CD4-positive, alpha-beta T cell treated with Interleukin-6 for 4 hours (primary cell): ENCODE measurements at regions not wholly inside any gene's neighbourhood (a gene's known extent, or its start where the extent isn't known, plus 50 kb on each side); places are given as distances from the start of the nearest gene placed in this dataset.
"Not testable (repeated sequence)": the region's sequence is repeated elsewhere in the genome, so short reads cannot be mapped to it uniquely, and the experiment has no call there.

Experiments
- DNase-seq: peaks from one replicate; pipeline ENCODE4 v3.0.0-alpha.2; 2020; ENCODE audit warnings: mixed read lengths

DNA sequence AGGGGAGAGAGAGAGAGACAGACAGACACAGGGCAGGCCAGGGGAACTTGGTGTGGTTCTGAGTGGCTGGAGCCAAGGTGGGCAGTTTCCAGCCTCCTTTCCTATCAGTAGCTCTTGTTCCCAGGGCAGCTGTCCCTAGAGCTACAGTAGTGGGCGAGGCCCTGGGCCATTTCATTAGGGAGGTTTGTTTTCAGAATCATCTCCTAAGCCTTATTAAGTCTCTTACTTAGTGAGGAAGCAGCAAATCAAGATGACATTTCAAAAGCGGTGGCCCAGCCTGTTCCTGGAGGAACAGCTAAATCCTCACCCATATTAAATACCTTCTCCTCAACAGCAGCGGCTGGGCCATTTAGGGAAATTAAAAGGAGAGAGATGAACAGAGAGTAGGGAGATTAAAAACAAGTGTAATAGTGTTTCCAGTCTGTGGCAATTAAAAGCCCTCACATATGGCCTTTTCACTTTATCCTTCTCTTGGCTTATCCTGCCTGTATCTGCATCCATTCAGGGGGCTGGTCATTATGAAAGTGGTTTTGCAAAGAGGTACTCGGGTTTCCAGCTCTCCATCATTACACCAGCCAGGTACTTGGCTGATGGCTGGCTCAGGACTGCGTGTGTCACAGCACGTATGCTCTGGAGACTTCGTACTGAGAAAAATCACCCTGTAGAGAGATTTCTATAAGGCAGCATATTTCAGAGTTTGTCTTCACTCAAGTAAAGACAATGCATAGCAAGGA, 91.9 kb upstream of the PRR23C start:
- no peak for DNase-seq

DNA sequence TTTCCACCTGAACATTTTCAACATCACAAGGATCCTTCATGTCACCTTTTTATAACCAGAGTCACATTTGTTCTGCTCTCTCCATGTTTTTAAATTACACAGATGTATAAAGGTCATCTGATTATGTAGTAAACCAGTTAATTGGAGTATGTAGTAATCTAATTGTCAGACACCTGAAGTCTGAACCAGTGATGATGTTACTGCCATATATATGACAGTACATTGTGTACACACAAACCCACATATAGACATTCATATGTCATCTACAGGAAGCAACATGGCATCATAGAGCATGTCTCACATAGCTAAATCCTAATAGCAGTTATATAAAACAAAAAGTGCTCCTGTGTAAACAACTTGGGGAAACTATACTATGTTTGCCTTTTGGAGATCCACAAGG, 95.9 kb upstream of the PRR23C start:
- DNase-seq = no peak

DNA sequence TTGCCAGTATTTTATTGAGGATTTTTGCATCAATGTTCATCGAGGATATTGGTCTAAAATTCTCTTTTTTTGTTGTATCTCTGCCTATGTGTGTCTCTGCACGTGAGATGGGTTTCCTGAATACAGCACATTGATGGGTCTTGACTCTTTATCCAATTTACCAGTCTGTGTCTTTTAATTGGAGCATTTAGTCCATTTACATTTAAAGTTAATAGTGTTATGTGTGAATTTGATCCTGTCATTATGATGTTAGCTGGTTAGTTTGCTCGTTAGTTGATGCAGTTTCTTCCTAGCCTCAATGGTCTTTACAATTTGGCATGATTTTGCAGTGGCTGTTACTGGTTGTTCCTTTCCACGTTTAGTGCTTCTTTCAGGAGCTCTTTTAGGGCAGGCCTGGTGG, 101.3 kb upstream of the PRR23C start:
- DNase-seq = not testable (repeated sequence)

DNA sequence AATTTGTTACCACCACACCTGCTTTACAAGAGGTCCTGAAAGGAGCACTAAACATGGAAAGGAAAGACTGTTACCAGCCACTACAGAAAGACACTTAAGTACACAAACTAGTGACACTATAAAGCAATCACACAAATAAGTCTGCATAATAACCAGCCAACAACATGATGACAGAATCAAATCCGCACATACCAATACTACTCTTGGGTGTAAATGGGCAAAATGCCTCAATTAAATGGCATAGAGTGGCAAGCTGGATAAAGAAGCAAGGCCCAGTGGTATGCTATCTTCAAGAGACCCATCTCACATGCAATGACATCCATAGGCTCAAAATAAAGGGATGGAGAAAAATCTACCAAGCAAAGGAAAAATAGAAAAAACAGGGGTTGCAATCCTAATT, 106.8 kb upstream of the PRR23C start:
- no peak for DNase-seq

DNA sequence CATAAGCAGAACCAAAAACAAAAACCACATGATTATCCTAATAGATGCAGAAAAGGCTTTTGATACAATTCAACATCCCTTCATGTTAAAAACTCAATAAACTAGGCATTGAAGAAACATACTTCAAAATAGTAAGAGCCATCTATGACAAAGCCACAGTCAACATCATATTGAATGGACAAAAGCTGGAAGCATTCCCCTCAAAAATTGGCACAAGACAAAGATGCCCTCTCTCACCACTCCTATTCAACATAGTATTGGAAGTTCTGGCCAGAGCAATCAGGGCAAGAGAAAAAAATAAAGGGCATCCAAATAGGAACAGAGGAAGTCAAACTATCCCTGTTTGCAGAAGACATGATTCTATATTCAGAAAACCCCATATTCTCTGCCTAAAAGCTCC, 108.7 kb upstream of the PRR23C start:
- DNase-seq = not testable (repeated sequence)

DNA sequence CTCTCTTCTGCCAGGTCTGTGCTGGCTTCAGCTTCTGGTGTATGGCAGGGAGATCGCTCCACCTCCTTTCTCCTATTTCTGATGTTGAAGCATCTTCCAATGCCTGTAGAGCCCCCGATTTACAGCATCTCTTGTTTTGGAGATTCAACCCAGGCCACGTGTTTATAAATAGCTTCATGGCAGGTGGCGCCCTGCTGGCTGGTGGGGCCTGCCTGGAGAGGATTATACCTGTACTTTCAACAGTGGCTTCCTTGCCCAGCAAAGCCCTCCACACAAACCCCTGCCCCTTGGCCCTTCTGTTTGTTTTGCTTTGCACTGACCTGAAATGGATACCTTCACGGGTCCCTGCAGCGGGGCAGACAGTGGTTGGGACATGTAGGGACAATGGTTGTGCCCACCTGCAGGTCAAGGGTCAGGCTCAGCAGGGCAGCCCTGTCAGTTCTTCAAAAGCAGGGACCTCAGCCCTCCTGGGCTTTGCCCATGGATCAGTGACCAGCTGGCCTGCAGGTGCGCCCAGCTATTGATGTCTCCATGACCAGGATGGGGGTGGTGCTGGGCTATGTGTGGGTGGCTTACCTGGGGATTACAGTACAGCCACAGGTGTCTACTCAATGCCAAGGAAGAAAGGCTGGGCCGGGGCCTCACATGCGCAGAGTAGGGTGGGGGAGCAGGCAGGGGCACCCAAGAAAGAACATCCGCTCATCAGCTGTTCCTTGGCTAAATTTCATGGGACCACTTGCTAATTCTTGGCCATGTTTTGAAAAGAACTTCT, 112.7 kb upstream of the PRR23C start:
- DNase-seq = no peak

DNA sequence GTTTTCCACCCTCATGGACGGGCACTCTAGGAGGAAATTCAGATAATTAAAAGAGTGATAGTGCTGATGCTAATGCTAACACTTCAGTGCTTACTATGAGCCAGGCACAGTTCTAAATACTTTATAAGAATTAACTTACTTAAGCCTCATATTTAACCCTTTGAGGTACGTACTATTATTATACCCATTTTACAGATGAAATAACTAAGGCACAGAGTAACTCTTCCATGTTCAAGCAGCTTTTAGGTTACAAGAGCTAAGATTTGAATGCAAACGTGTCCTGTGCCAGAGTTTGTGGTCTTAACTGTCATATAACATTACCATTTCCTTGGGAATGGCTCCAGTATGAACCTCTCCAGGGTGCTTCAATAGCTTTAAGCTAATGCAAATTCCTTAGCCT, 114.7 kb upstream of the PRR23C start:
- DNase-seq = no peak

DNA sequence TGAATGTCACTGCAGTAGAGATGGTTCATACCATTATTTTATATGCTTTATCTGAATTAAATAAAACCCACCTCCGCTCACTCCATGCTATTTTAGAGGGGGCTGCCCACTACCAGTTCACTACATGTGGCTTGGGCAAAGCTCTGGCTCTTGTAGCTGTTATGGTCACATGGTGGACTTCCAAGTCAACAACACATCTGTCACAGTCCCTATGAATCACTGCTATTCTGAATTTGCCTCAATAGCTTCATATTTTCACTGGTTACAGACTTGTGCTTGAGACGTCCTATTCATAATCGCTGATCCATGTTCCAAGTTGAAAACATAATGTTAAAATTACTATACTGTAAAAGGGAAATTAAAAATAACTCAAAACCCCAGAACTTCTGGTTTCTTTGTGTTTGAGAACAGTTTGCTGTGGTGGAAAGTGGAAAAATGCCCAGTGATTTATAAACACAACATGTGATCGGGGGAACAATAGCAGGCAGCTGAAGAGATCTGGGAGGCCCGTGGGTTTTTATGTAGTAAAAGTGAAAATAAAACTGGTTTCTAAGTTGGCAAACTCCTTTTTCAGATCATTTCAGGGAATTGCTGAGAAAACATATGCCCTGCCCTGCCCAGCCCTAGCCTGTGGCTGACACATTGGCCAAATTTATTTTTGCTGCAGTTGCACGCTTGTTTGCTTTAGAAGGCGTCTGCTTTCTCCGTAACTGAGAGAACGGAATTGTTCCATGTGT, 128.8 kb upstream of the PRR23C start:
- no peak for DNase-seq

DNA sequence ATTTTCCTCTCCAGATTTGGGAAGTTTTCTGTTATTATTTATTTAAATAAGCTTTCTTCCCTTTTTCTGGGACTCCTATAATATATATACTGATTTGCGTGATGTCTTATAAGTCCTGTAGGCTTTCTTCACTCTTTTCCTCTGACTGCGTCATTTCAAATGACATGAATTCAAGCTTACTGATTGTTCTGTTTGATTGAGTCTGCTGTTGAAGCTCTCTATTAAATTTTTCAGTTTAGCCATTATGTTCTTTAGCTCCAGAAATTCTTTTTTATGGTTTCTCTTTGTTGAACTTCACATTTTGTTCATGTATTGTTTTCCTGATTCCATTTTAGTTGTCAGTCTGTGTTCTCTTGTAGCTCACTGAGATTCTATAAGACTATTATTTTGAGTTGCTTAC, 135.8 kb upstream of the PRR23C start:
- no peak for DNase-seq

DNA sequence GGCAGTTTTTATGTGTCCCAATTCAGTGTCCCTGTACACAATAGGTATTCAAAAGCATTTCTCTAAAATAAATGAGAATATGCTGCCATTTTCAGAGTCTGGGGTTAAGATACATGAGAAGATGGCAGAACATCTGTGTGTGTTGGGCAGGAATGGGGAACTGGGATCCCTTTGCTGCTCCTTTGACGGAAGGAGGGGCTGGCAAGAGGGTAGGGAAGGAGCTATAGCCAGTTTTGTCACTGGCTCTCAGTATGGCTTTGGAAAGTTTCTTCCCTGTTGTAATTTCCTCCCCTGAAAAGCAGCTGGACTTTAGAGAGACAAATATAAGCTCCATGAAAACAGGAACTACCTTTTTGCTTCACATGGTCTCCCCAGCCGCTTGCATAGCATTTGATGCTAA, 137.5 kb upstream of the PRR23C start:
- no peak for DNase-seq

DNA sequence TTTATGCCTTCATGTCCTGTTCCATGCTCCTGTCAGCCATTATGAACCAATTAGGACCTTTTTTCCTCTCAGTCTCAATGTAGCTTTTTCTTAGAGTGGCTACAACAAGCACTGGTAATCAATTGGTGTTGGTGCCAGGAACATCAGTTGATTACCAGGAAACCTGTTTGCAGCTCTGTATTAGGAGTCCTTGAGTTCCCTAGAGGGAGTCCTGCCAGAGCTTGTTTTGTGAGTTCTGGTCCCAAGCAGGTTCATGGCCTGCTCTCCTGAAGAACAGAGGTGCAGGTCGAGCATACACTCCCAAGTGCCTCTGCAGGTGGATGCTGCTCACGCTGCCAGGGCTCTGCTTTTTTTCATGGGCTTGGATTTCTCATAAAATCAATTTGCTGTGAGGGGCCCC, 137.9 kb upstream of the PRR23C start:
- no peak for DNase-seq

DNA sequence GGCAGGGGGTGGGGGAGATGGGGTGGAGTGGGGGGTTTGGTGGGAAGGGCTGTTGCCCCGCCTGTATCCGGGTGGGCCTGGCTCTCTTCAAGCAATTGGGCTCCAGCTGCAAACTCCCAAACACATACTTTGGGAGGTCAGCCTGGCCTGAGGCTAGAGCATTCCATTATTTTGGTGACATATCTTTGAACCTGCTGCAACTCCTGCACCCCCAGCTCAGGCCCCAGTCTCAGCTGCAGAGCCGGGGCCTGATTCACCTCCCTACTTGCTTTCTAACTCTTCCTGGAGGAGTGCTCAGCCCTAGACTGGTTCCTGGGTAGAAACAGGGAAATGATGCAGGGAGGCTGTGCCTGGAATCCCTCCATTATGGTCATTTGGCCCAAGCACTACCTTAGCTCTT, 140.8 kb upstream of the PRR23C start:
- DNase-seq = no peak

DNA sequence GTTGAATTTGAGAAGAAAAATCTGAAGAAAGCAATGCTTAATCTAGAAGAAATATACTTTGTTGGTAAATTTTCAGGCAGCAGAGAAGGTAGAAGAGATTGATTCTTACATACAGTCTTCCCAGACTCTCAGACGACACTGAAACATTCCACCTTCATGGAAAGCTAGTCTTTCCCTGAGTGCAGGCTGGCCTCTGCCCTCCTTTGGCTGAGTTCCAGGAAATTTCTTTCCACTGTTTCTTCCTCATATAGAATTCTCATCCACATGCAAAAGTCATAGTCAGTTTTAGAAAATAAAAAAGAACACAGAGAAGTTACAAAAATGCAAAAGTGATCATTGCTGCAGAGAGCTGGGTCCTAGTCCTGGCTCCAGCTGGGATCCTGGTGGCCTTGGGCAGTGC, 142.5 kb upstream of the PRR23C start:
- DNase-seq = no peak

DNA sequence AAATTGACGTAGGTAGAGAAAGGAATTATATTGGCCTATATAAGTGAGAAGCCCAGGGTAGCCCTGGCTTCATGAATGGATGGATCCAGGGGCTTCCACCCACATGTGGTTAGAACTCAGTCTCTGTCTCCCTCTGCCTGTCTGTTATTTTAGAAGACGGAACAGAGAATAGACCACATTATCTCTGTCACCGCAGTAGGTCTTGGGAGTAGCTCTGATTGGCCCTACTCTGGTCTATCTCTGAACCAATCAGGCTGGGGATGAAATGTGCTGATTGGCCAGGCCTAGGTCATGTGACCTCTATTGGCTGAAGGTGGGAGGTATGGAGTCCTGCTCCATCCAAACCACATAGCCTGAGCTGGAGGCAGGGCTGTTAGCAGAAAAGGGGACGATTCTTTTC, 143.0 kb upstream of the PRR23C start:
- no peak for DNase-seq

DNA sequence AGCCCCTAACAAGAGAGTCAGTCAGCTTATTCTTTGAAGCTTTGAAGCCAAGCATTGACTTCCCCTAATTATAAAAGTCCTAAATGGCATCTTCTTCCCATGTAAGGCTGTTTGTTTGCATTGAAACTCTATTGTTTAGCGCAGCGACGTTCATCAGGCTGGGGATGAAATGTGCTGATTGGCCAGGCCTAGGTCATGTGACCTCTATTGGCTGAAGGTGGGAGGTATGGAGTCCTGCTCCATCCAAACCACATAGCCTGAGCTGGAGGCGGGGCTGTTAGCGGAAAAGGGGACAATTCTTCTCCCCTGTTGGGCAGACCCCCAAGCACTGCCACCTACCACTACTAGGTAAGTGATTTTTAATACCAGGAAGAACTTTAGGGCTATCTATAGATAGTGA, 145.3 kb upstream of the PRR23C start:
- no peak for DNase-seq

DNA sequence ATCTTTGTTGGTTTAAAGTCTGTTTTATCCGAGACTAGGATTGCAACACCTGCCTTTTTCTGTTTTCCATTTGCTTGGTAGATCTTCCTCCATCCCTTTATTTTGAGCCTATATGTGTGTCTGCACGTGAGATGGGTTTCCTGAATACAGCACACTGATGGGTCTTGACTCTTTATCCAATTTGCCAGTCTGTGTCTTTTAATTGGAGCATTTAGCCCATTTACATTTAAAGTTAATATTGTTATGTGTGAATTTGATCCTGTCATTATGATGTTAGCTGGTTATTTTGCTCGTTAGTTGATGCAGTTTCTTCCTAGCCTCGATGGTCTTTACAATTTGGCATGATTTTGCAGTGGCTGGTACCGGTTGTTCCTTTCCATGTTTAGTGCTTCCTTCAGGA, 149.4 kb upstream of the MRPS22 start:
- DNase-seq = not testable (repeated sequence)

DNA sequence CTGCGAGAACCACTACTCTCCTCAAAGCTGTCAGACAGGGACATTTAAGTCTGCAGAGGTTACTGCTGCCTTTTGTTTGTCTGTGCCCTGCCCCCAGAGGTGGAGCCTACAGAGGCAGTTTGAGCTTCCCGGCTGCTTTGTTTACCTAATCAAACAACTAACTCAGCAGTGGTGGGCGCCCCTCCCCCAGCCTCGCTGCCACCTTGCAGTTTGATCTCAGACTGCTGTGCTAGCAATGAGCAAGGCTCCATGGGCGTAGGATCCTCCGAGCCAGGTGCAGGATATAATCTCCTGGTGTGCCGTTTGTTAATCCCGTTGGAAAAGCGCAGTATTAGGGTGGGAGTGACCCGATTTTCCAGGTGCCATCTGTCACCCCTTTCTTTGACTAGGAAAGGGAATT, 147.7 kb upstream of the MRPS22 start:
- not testable (repeated sequence) for DNase-seq

DNA sequence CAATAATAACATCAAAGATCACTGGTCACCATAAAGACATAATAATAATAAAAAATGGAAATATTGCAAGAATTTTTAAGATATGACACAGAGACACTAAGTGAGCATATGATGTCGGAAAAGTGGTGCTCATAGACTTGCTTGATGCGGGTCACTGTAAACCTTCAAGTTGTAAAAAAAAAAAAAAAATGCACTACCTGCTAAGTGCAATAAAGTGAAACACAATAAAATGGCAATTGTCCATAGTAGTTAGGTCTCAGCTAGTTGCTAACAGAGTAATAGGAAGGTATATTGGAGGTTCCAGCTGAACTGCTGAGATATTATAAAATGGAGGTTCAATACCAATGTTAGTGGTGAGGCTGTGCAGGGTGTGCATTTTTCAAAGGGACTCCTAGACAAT, 146.6 kb upstream of the MRPS22 start:
- no peak for DNase-seq

DNA sequence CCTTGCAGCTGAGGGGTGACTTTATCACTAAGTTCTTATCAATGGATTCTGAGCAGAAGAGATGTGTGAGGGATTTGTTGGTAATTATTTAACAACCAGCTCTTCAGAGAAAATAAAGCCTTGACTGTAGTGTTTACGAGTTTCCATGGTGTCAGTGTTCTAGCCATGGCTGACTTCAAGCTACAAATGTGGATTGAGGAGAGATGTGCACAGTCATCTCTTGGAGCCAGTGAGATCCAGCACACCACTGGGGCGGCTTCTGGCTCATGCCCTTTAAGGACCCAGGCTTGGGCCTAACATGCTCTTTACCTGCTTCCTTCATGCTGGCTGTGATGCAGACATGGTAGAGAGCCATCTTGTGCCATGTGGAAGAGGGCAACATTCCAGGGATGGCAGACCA, 145.6 kb upstream of the MRPS22 start:
- no peak for DNase-seq

DNA sequence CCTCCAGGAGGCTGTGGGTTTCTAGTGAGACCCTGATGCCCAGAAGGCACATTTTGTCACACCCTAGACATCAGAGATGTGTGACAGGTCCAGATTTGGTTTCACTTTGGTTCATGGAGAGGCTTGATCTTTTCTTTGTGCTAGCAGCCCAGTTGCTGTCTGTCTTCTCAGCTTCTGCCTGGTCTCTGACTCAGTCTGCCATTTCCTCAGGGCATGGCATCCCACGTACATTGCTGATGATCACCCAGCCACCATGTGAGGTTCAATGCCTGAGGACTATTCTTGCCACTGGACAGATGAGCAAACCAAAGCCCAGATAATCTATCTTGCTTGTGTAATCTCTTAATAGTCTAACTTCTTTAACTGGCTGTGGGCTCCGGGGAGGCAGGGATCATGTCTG, 144.9 kb upstream of the MRPS22 start:
- DNase-seq = no peak

DNA sequence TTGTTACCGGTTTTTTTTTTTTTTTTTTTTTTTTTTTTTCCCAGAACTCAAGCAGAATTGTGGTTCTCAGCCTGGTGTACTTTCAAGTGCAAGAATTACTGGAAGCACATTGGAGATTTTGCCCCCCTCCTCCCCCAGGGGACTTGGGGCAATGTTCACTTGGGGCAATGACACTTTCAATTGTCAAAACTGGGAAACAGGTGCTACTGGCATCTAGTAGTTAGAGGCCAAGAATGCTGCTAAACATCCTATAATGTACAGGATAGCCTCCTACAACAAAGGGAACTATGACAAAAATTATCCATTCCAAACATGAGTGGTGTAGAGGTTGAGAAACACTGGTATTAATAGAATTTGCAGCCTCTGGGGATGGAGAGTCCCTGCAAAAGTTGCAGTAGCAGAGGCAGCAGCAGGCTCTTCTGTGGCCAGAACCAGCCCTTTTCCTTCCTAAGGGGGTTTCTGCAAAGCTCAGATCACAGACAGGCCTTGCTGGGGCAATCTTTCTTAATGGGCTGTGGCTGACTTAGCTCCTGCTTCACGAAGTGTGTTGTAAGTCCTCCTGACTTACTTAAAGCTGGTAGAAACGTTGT, 144.3 kb upstream of the MRPS22 start:
- DNase-seq = no peak

DNA sequence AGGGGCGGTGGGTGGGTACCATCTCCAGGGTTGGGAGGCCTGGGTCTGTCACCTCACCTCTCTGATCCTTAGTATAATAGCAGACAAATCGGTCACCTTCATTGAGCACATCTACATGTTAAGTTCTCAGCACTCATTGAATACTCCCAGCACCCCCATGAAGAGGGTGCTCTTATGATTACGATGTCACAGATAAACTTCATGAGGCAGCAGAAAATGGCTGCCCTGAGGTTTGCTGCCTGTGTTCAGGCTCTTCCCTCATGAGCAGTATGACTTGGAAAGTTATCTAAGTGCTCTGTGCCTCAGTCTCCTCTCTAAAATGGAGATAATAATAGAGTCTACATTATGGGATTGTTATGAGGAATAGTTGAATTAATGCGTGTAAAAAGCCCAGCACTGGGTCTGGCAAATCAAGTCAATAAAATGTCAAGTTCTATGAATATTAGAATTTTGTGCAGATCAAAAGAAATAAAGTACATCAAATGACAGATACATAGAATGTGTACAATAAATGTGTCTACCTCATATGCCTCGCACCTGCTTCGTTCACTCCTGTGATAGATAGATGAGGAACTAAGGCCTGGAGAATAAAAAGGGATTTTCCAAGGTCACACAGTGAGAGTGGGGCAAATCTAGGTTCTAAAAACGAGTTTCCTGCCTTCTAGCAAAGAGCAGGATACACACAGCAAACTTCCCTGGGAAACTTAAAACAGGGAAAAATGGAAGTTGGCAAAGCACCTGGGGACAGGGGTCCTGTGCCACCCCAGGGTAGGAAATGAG, 142.2 kb upstream of the MRPS22 start:
- DNase-seq = no peak
